K562 (cell line): ENCODE measurements at regions not wholly inside any gene's neighbourhood (a gene's known extent, or its start where the extent isn't known, plus 50 kb on each side); places are given as distances from the start of the nearest gene placed in this dataset.

ENCODE experiments used
- ATAC-seq: fragments of 200-7000 bp; cut with Tn5 transposase; 3 replicates; pipeline ENCODE4 v1.9.1; 2020; ENCODE audit warnings: moderate library complexity
- BruUV-seq: library from RNA; stranded (reverse); fragments of 400-500 nt; replicated peaks from 2 replicates; lab custom pipeline; 2021; lab: Mats Ljungman, UMichigan
- CTCF ChIA-PET: fragments of 300-600 bp; formaldehyde crosslinking; extraction: SDS; loops from one replicate; lab custom pipeline; 2021; ENCODE audit warnings: low intra/inter-chr PET ratio; lab: Yijun Ruan, JAX
- POLR2A ChIA-PET: fragments of 300-600, 350-650 bp; sonication (Branson Sonifier 250); formaldehyde crosslinking; extraction: SDS; loops from one replicate; lab custom pipeline; 2021; ENCODE audit warnings: antibody characterized with exemption, inconsistent platforms; lab: Yijun Ruan, JAX
- DNase-seq, 4 experiments: peaks; one replicate each; pipeline versions ENCODE4 v3.0.0 to v3.0.0-alpha.2; 2011 to 2018; ENCODE audit warnings: low spot score in 3 of 4, mixed read lengths in 3 of 4; ENCODE audit errors: extremely low read depth in 1 of 4
- FAIRE-seq: peaks from 2 replicates; lab custom pipeline; 2011; peaks lifted over from hg19 to GRCh38; lab: Jason Lieb, UNC
- H2AFZ ChIP-seq: 2 replicates; pipeline ENCODE4 v1.6.0; 2011; ENCODE audit warnings: low read depth, low read length, control low read depth, inconsistent platforms
- H3K27ac ChIP-seq: fragments of 200-600 bp; 3 replicates; pipeline ENCODE4 v1.8.0; 2011; ENCODE audit warnings: low read depth, mild to moderate bottlenecking, control low read depth, inconsistent platforms, low read length, moderate library complexity, mixed read lengths; ENCODE audit errors: extremely low read depth
- H3K27me3 ChIP-seq, 2 experiments: fragments of 300-600 bp in 1 of 2; 2 replicates in 1 of 2; 3 replicates in 1 of 2; pipeline versions ENCODE4 v1.6.0 to v1.8.0; 2011; ENCODE audit warnings: inconsistent platforms in 2 of 2, low read length in 2 of 2, mild to moderate bottlenecking in 1 of 2, mixed read lengths in 1 of 2, moderate library complexity in 1 of 2; ENCODE audit not compliant: control insufficient read depth in 2 of 2, insufficient read depth in 2 of 2
- H3K36me3 ChIP-seq: fragments of 300-600 bp; 3 replicates; pipeline ENCODE4 v1.8.0; 2011; ENCODE audit warnings: mild to moderate bottlenecking, low read length, inconsistent platforms; ENCODE audit not compliant: control insufficient read depth, insufficient read depth
- H3K4me1 ChIP-seq, 2 experiments: fragments of 200-600 bp in 1 of 2; replicated peaks in 1 of 2; 2 replicates in 1 of 2; 3 replicates in 1 of 2; pipeline versions ENCODE4 v1.5.1 to v1.8.0; 2011; ENCODE audit warnings: inconsistent platforms in 2 of 2, low read length in 2 of 2, mild to moderate bottlenecking in 1 of 2, mixed read lengths in 1 of 2, moderate library complexity in 1 of 2; ENCODE audit not compliant: control insufficient read depth in 2 of 2, insufficient read depth in 2 of 2
- H3K4me2 ChIP-seq: 2 replicates; pipeline ENCODE4 v1.6.1; 2011; ENCODE audit warnings: low read length, control low read depth, inconsistent platforms, mixed read lengths; ENCODE audit not compliant: insufficient read depth
- H3K4me3 ChIP-seq: fragments of 200-600 bp; sonication (generic), shearing (Covaris generic); 2 replicates; pipeline ENCODE4 v1.5.1; 2016; ENCODE audit warnings: control low read depth, inconsistent platforms
- H3K79me2 ChIP-seq: fragments of 200-600 bp; 3 replicates; pipeline ENCODE4 v1.8.0; 2011; ENCODE audit warnings: low read length, inconsistent platforms; ENCODE audit not compliant: control insufficient read depth, insufficient read depth
- H3K9ac ChIP-seq, 2 experiments: 2 replicates each; pipeline versions ENCODE4 v1.6.0 to v1.6.1; 2011; ENCODE audit warnings: low read depth in 2 of 2, low read length in 2 of 2, control low read depth in 1 of 2, inconsistent platforms in 1 of 2, mild to moderate bottlenecking in 1 of 2, mixed read lengths in 1 of 2; ENCODE audit not compliant: insufficient read depth in 1 of 2
- H3K9me1 ChIP-seq: one replicate; pipeline ENCODE4 v1.6.0; 2011; ENCODE audit warnings: inconsistent platforms, mild to moderate bottlenecking, low read length, moderate library complexity; ENCODE audit not compliant: control insufficient read depth, insufficient read depth
- H3K9me3 ChIP-seq: replicated peaks from 2 replicates; pipeline ENCODE4 v1.5.1; 2011; ENCODE audit warnings: low read depth, low read length, inconsistent platforms; ENCODE audit not compliant: control insufficient read depth, insufficient read depth
- H4K20me1 ChIP-seq: replicated peaks from 2 replicates; pipeline ENCODE4 v1.6.1; 2011; ENCODE audit warnings: low read length, inconsistent platforms, mixed read lengths; ENCODE audit not compliant: control insufficient read depth, insufficient read depth
- ATF7 ChIP-seq: fragments of 450-650 bp; IDR thresholded peaks from 2 replicates; pipeline ENCODE4 v1.7.1; 2014; ENCODE audit warnings: mild to moderate bottlenecking, moderate library complexity
- HEY1 ChIP-seq: fragments of 250-450 bp; sonication (Bioruptor Pico); IDR thresholded peaks from 2 replicates; pipeline ENCODE4 v1.5.0; 2020; ENCODE audit warnings: mild to moderate bottlenecking, moderate library complexity, borderline replicate concordance
- KAT8 ChIP-seq: fragments of 450-650 bp; IDR thresholded peaks from 2 replicates; pipeline ENCODE4 v1.6.1; 2016; ENCODE audit warnings: low read depth, mild to moderate bottlenecking
- NONO ChIP-seq, 2 experiments: fragments of 200-400 bp in 1 of 2; fragments of 450-650 bp in 1 of 2; formaldehyde crosslinking in 1 of 2; IDR thresholded peaks; 2 replicates each; pipeline ENCODE4 v1.6.1; 2017; ENCODE audit warnings: low read depth in 2 of 2, mild to moderate bottlenecking in 2 of 2, moderate library complexity in 2 of 2, low read length in 1 of 2
- RBM22 ChIP-seq: fragments of 200-400 bp; formaldehyde crosslinking; IDR thresholded peaks from 2 replicates; pipeline ENCODE4 v1.6.1; 2018; ENCODE audit warnings: low read length, low read depth; ENCODE audit not compliant: poor library complexity, severe bottlenecking
- RCOR1 ChIP-seq, 2 experiments: IDR thresholded peaks; 2 replicates each; pipeline ENCODE4 v1.6.1; 2012; ENCODE audit warnings: low read depth in 2 of 2, low read length in 2 of 2, borderline replicate concordance in 1 of 2, improper control_type of control experiment in 1 of 2
- TAF7 ChIP-seq: fragments of 450-650 bp; IDR thresholded peaks from 2 replicates; pipeline ENCODE4 v1.6.1; 2016; ENCODE audit warnings: missing genetic modification characterization, missing compliant biosample characterization
- USF2 ChIP-seq: sonication (generic); formaldehyde crosslinking; IDR thresholded peaks from 2 replicates; pipeline ENCODE4 v1.5.0; 2020; ENCODE audit warnings: missing genetic modification reagents
- ZNF274 ChIP-seq: IDR thresholded peaks from 2 replicates; pipeline ENCODE4 v1.6.1; 2011; ENCODE audit warnings: low read depth, mild to moderate bottlenecking, low read length, moderate library complexity, borderline replicate concordance
- ZNF511 ChIP-seq: sonication (generic); formaldehyde crosslinking; IDR thresholded peaks from 2 replicates; pipeline ENCODE4 v1.8.0; 2022; ENCODE audit warnings: mild to moderate bottlenecking, missing genetic modification reagents
- WGBS: fragments of 100-300 bp; shearing (Covaris generic); methylation state at CpG from one replicate; pipeline ENCODE4 v1.1.6; 2016; ENCODE audit warnings: low coverage, mixed read lengths; ENCODE audit not compliant: insufficient coverage; ENCODE audit errors: missing lambda C conversion rate; 5-methylcytosine and 5-hydroxymethylcytosine counted together
- in situ Hi-C: fragments of 300-500 bp; cut with MboI; formaldehyde crosslinking; loops from 4 replicates; pipeline ENCODE4 v1.15.0; 2018; ENCODE audit warnings: inconsistent platforms, mixed read lengths
- intact Hi-C: fragments of 100-400 bp; cut with micrococcal nuclease; formaldehyde crosslinking; loops from 2 replicates; pipeline ENCODE4 v1.14.2; 2022

- TF ChIP-seq HEY1 (no peak), NONO (IDR thresholded peaks at IDR 0.05; ENCODE audit: low read depth in 2 of 2, low read length in 1 of 2) (no peak), ZNF274 (no peak)
Measured at GRCh38 chr18:28541276-28541930, 364.5 kb upstream of the CDH2 start (continued).

GRCh38 chr18:28529644-28530043 lies 352.7 kb upstream of the CDH2 start:
- no peak overlapping the region for H3K27ac ChIP-seq
- DNase-seq (no peak), ATAC-seq (no peak), FAIRE-seq (no peak)
- BruUV-seq, result no TSS peak
- no peaks in the 10 kb centered on the region for H4K20me1 ChIP-seq
- H3K4me1 ChIP-seq, result no peaks in the 10 kb centered on the region
- intact Hi-C loops (no loop called here), in situ Hi-C loops (no loop called here)
- WGBS, result 0% methylated on average over 1 of the region's 1 CpG
- no peaks in the 10 kb centered on the region for H3K79me2 ChIP-seq
- no peaks in the 10 kb centered on the region for H3K27me3 ChIP-seq
- ChIA-PET POLR2A (no interaction called here), CTCF (no interaction called here)
- no peak overlapping the region for H2AFZ ChIP-seq
- H3K9me3 ChIP-seq, result no peaks in the 10 kb centered on the region
- no peak overlapping the region for H3K4me2 ChIP-seq
- no peak overlapping the region for H3K4me3 ChIP-seq
- H3K36me3 ChIP-seq, result no peaks in the 10 kb centered on the region
- no peaks in the 10 kb centered on the region for H3K9me1 ChIP-seq
- H3K9ac ChIP-seq, result no peak overlapping the region
- TF ChIP-seq KAT8, result no peak
- TF ChIP-seq TAF7 (tag), result no peak
- no peak for TF ChIP-seq USF2 (CRISPR knock-in tag)
- TF ChIP-seq ATF7, result no peak
- no peak for TF ChIP-seq RCOR1 (IDR thresholded peaks at IDR 0.05; ENCODE audit: borderline replicate concordance in 1 of 2, low read depth in 2 of 2, low read length in 2 of 2)
- no peak for TF ChIP-seq RBM22
- TF ChIP-seq ZNF511 (CRISPR knock-in tag), result no peak
